ENCODE measurements at regions not wholly inside any gene's neighbourhood (a gene's known extent, or its start where the extent isn't known, plus 50 kb on each side); places are given as distances from the start of the nearest gene placed in this dataset.

DNA sequence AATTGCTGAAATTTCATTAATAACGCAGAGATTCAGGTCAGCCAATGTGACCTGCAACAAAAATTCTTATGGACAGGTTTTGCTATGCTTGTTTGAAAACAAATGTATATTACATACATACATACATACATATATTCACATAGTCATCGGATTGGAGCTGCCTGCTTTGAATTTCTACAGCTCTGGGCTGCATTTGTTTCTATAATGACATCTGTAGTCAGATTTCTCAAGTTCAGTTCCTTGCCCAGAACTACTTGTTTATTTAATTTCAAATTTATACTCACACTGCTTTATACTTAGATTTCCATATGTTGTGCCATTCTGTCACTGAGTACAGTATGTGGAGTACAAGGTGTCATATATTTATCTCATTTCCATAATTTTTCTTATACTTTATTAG, 2775.0 kb downstream of the PCDH9 start:
- H3K27me3 Mint-ChIP-seq (ENCODE audit: low read depth) = no peaks in the 10 kb centered on the region
- no peak for DNase-seq (ENCODE audit: low spot score)
- peaks cover 33% of the 10 kb centered on the region for H3K4me1 Mint-ChIP-seq (ENCODE audit: low read depth)
- no peak overlapping the region for H3K27ac Mint-ChIP-seq (ENCODE audit: unreplicated experiment)
- TF ChIP-seq, protein P1, sequence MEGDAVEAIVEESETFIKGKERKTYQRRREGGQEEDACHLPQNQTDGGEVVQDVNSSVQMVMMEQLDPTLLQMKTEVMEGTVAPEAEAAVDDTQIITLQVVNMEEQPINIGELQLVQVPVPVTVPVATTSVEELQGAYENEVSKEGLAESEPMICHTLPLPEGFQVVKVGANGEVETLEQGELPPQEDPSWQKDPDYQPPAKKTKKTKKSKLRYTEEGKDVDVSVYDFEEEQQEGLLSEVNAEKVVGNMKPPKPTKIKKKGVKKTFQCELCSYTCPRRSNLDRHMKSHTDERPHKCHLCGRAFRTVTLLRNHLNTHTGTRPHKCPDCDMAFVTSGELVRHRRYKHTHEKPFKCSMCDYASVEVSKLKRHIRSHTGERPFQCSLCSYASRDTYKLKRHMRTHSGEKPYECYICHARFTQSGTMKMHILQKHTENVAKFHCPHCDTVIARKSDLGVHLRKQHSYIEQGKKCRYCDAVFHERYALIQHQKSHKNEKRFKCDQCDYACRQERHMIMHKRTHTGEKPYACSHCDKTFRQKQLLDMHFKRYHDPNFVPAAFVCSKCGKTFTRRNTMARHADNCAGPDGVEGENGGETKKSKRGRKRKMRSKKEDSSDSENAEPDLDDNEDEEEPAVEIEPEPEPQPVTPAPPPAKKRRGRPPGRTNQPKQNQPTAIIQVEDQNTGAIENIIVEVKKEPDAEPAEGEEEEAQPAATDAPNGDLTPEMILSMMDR (IDR thresholded peaks at IDR 0.05) = no peak
- H3K9me3 Mint-ChIP-seq (ENCODE audit: low read depth) = peaks cover 4% of the 10 kb centered on the region
- H3K36me3 Mint-ChIP-seq (ENCODE audit: low read depth) = no peaks in the 10 kb centered on the region
- no peak overlapping the region for H3K4me3 Mint-ChIP-seq (ENCODE audit: unreplicated experiment)

DNA sequence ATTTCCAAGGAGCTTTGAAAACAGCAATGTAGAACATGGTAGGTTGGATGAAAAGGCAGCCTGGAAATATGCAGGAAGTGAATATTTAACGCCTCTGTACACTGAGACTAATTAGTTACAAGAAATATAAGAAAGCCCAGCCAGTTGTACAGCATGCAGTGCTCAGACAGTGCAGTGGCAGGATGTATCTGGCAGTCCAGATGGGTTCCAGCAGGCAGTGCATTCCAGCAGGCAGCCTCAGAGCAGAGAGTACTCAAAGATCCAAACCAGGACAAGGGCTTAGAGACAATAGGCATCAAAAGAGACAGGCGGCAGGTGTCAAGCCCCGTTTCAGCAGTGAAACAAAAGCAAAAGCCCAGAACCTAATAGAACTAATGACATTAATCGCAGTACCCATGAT, 2776.3 kb downstream of the PCDH9 start:
- no peaks in the 10 kb centered on the region for H3K27me3 Mint-ChIP-seq (ENCODE audit: low read depth)
- peaks cover 27% of the 10 kb centered on the region for H3K4me1 Mint-ChIP-seq (ENCODE audit: low read depth)
- no peaks in the 10 kb centered on the region for H3K9me3 Mint-ChIP-seq (ENCODE audit: low read depth)
- TF ChIP-seq, protein P1 (IDR thresholded peaks at IDR 0.05) = no peak
- H3K4me3 Mint-ChIP-seq (ENCODE audit: unreplicated experiment) = no peak overlapping the region
- no peak overlapping the region for H3K27ac Mint-ChIP-seq (ENCODE audit: unreplicated experiment)
- no peaks in the 10 kb centered on the region for H3K36me3 Mint-ChIP-seq (ENCODE audit: low read depth)
- DNase-seq (ENCODE audit: low spot score) = no peak

- no peaks in the 10 kb centered on the region for H3K36me3 Mint-ChIP-seq (ENCODE audit: low read depth)
- no peaks in the 10 kb centered on the region for H3K27me3 Mint-ChIP-seq (ENCODE audit: low read depth)
- H3K4me3 Mint-ChIP-seq (ENCODE audit: unreplicated experiment) = no peak overlapping the region
- TF ChIP-seq, protein P1 (IDR thresholded peaks at IDR 0.05) = peak; percentile 70
- no peaks in the 10 kb centered on the region for H3K4me1 Mint-ChIP-seq (ENCODE audit: low read depth)
- no peak for DNase-seq (ENCODE audit: low spot score)
- no peaks in the 10 kb centered on the region for H3K9me3 Mint-ChIP-seq (ENCODE audit: low read depth)
- H3K27ac Mint-ChIP-seq (ENCODE audit: unreplicated experiment) = no peak overlapping the region
These were observed 2783.8 kb downstream of the PCDH9 start for GRCh38 chr13:64446372-64446771.

GRCh38 chr13:64441740-64442139, 2788.4 kb downstream of the PCDH9 start:
- H3K27me3 Mint-ChIP-seq (ENCODE audit: low read depth) = no peaks in the 10 kb centered on the region
- no peak overlapping the region for H3K4me3 Mint-ChIP-seq (ENCODE audit: unreplicated experiment)
- DNase-seq (ENCODE audit: low spot score) = no peak
- no peak overlapping the region for H3K27ac Mint-ChIP-seq (ENCODE audit: unreplicated experiment)
- TF ChIP-seq, protein P1 (IDR thresholded peaks at IDR 0.05) = no peak
- H3K9me3 Mint-ChIP-seq (ENCODE audit: low read depth) = no peaks in the 10 kb centered on the region
- H3K4me1 Mint-ChIP-seq (ENCODE audit: low read depth) = no peaks in the 10 kb centered on the region
- H3K36me3 Mint-ChIP-seq (ENCODE audit: low read depth) = no peaks in the 10 kb centered on the region

GRCh38 chr13:64438084-64438483, 2792.1 kb downstream of the PCDH9 start:
- no peak for DNase-seq (ENCODE audit: low spot score)
- Mint-ChIP-seq H3K4me3 (ENCODE audit: unreplicated experiment) (no peak overlapping the region), H3K27me3 (ENCODE audit: low read depth) (no peaks in the 10 kb centered on the region), H3K9me3 (ENCODE audit: low read depth) (no peaks in the 10 kb centered on the region), H3K36me3 (ENCODE audit: low read depth) (no peaks in the 10 kb centered on the region), H3K4me1 (ENCODE audit: low read depth) (no peaks in the 10 kb centered on the region), H3K27ac (ENCODE audit: unreplicated experiment) (no peak overlapping the region)
- TF ChIP-seq, protein P1 (IDR thresholded peaks at IDR 0.05) = no peak
